ENCODE measurements at regions not wholly inside any gene's neighbourhood (a gene's known extent, or its start where the extent isn't known, plus 50 kb on each side); places are given as distances from the start of the nearest gene placed in this dataset.

- H3K9me3 ChIP-seq, result no peaks in the 10 kb centered on the region
- intact Hi-C loops (cut with DNase I; ENCODE audit: low total_unique reads), result no loop called here
- no peaks in the 10 kb centered on the region for H3K4me1 ChIP-seq
- H3K27me3 ChIP-seq, result peaks cover 0 to 22% (median 0%) of the 10 kb centered on the region in 3 donors
- no peak overlapping the region for H3K4me3 ChIP-seq
- no peaks in the 10 kb centered on the region for H3K36me3 ChIP-seq
- DNase-seq (no peak), ATAC-seq (no peak)
- H3K27ac ChIP-seq, result no peak overlapping the region
- TF ChIP-seq CTCF (IDR thresholded peaks at IDR 0.05 in 4 of 5, conservative IDR thresholded peaks at IDR 0.05 in 1 of 5) (no peak), POLR2A (IDR thresholded peaks at IDR 0.05) (no peak)
- in situ Hi-C loops (cut with MboI; ENCODE audit: low sequenced_read_pairs in 4 of 4), result no loop called here
Measured at GRCh38 chr3:44056446-44057240, 185.0 kb upstream of the TOPAZ1 start.

GRCh38 chr3:44058022-44058867 lies 183.4 kb upstream of the TOPAZ1 start:
- intact Hi-C loops (cut with DNase I; ENCODE audit: low total_unique reads), result no loop called here

GRCh38 chr3:44058868-44059203 lies 182.8 kb upstream of the TOPAZ1 start:
- Histone ChIP-seq H3K4me3 (no peak overlapping the region), H3K4me1 (no peaks in the 10 kb centered on the region), H3K27me3 (peaks cover 4 to 25% (median 11%) of the 10 kb centered on the region in 3 donors), H3K36me3 (no peaks in the 10 kb centered on the region), H3K9me3 (no peaks in the 10 kb centered on the region), H3K27ac (no peak overlapping the region)
- in situ Hi-C loops (cut with MboI; ENCODE audit: low sequenced_read_pairs in 4 of 4) (no loop called here), intact Hi-C loops (cut with DNase I; ENCODE audit: low total_unique reads) (no loop called here)
- ATAC-seq, result no peak
- DNase-seq, result no peak
- TF ChIP-seq CTCF (IDR thresholded peaks at IDR 0.05 in 4 of 5, conservative IDR thresholded peaks at IDR 0.05 in 1 of 5) (no peak), POLR2A (IDR thresholded peaks at IDR 0.05) (no peak)

More at GRCh38 chr3:44058022-44058867, 183.4 kb upstream of the TOPAZ1 start:
- ATAC-seq (no peak), DNase-seq (no peak)
- in situ Hi-C loops (cut with MboI; ENCODE audit: low sequenced_read_pairs in 4 of 4), result no loop called here
- no peak overlapping the region for H3K4me3 ChIP-seq
- no peaks in the 10 kb centered on the region for H3K9me3 ChIP-seq
- peaks cover 4 to 25% (median 10%) of the 10 kb centered on the region in 3 donors for H3K27me3 ChIP-seq
- H3K27ac ChIP-seq, result no peak overlapping the region
- TF ChIP-seq CTCF (IDR thresholded peaks at IDR 0.05 in 4 of 5, conservative IDR thresholded peaks at IDR 0.05 in 1 of 5) (no peak), POLR2A (IDR thresholded peaks at IDR 0.05) (no peak)
- no peaks in the 10 kb centered on the region for H3K4me1 ChIP-seq
- no peaks in the 10 kb centered on the region for H3K36me3 ChIP-seq

- in situ Hi-C loops (cut with MboI; ENCODE audit: low sequenced_read_pairs in 4 of 4), result no loop called here
- intact Hi-C loops (cut with DNase I; ENCODE audit: low total_unique reads), result no loop called here
- Histone ChIP-seq H3K27ac (no peak overlapping the region), H3K9me3 (no peaks in the 10 kb centered on the region), H3K36me3 (no peaks in the 10 kb centered on the region), H3K4me3 (no peak overlapping the region), H3K27me3 (peaks cover 4 to 25% (median 16%) of the 10 kb centered on the region in 3 donors), H3K4me1 (no peaks in the 10 kb centered on the region)
- ATAC-seq, result no peak
- DNase-seq, result no peak
- no peak for TF ChIP-seq POLR2A (IDR thresholded peaks at IDR 0.05)
- TF ChIP-seq CTCF (IDR thresholded peaks at IDR 0.05 in 4 of 5, conservative IDR thresholded peaks at IDR 0.05 in 1 of 5), result no peak
Measured at GRCh38 chr3:44060164-44060563, 181.5 kb upstream of the TOPAZ1 start.

Data from gastrocnemius medialis (tissue), 4 donors.